ENCODE measurements at regions not wholly inside any gene's neighbourhood (a gene's known extent, or its start where the extent isn't known, plus 50 kb on each side); places are given as distances from the start of the nearest gene placed in this dataset.
A peak's percentile ranks its signal among the peaks of the same experiment; 100 is the strongest.

DNA sequence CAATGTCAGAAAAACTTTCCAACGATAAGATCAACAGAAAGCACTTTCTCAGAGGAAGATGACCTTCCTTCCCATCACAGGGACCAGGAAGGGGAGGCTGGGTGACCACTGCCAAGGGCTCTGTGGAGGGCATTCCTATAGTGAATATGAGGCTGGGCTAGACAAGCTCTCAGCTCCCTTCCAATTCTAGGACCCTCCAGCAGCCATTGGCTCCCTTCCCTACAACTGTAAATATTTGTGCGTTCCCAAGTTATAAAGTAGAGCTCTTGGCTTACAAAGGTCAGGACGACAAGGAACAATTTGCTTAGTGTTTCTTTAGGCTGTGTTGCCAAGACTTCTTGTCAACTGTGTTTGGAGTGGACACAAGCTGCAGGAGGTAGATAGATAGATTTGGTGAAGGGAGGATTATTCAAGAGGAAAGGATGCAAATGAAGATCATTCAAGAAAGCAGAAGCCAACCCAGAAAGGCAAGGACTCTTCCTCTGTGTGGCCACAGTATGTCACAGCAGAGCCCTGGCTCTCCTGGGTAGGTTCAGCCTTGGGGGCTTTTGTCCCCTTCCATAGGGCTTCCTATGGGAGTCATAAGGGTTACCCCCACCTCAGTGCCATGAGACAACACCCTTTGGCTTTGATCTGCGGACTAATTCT is 223.6 kb upstream of the TLE3 start:
- no peaks in the 10 kb centered on the region for H3K27me3 ChIP-seq (ENCODE audit: insufficient read depth, poor library complexity, severe bottlenecking)
- H3K4me3 ChIP-seq (replicated peaks; ENCODE audit: insufficient read depth, low read length) = no peak overlapping the region

DNA sequence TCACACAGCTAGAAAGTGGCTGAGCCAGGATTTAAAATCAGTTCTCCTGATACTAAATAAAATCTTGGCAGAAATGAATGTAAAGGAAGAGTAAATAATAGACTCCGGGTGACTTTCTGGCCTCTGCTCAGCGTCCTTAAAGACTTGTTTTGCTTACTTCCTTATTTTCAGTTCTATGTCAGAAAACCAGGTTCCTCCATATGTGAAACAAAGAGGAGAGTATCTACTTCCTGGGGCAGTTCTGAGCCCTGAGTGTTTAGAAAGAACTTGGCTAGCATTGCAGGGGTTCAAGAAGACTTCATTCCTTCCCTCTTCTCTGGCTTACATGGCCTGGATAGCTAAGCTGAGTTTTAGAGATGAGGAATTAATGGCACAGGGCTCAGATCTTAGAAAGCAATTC is 222.8 kb upstream of the TLE3 start:
- Histone ChIP-seq H3K4me3 (replicated peaks; ENCODE audit: insufficient read depth, low read length) (no peak overlapping the region), H3K27me3 (ENCODE audit: insufficient read depth, poor library complexity, severe bottlenecking) (no peaks in the 10 kb centered on the region), H3K27ac (replicated peaks) (peak overlapping the region; percentile 42)
- TF ChIP-seq SPI1 (IDR thresholded peaks at IDR 0.05; ENCODE audit: borderline replicate concordance, low read depth) = peak; percentile 5; the same call in 1 of the 2 replicates
- TF ChIP-seq, protein P1, sequence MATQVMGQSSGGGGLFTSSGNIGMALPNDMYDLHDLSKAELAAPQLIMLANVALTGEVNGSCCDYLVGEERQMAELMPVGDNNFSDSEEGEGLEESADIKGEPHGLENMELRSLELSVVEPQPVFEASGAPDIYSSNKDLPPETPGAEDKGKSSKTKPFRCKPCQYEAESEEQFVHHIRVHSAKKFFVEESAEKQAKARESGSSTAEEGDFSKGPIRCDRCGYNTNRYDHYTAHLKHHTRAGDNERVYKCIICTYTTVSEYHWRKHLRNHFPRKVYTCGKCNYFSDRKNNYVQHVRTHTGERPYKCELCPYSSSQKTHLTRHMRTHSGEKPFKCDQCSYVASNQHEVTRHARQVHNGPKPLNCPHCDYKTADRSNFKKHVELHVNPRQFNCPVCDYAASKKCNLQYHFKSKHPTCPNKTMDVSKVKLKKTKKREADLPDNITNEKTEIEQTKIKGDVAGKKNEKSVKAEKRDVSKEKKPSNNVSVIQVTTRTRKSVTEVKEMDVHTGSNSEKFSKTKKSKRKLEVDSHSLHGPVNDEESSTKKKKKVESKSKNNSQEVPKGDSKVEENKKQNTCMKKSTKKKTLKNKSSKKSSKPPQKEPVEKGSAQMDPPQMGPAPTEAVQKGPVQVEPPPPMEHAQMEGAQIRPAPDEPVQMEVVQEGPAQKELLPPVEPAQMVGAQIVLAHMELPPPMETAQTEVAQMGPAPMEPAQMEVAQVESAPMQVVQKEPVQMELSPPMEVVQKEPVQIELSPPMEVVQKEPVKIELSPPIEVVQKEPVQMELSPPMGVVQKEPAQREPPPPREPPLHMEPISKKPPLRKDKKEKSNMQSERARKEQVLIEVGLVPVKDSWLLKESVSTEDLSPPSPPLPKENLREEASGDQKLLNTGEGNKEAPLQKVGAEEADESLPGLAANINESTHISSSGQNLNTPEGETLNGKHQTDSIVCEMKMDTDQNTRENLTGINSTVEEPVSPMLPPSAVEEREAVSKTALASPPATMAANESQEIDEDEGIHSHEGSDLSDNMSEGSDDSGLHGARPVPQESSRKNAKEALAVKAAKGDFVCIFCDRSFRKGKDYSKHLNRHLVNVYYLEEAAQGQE (IDR thresholded peaks at IDR 0.05; ENCODE audit: insufficient replicate concordance, low read depth) = no peak
- DNase-seq (ENCODE audit: low read depth in 1 of 2, low spot score in 1 of 2) = peak in 1 of 2 experiments; percentile 35

More for the DNA sequence above, 223.6 kb upstream of the TLE3 start:
- TF ChIP-seq, protein P1 (IDR thresholded peaks at IDR 0.05; ENCODE audit: insufficient replicate concordance, low read depth) = no peak
- TF ChIP-seq GABPA (IDR thresholded peaks at IDR 0.05; ENCODE audit: low read depth) = no peak
- no peak for TF ChIP-seq POLR2AphosphoS5 (IDR thresholded peaks at IDR 0.05; ENCODE audit: low read depth)
- no peak for TF ChIP-seq SPI1 (IDR thresholded peaks at IDR 0.05; ENCODE audit: borderline replicate concordance, low read depth)
- TF ChIP-seq, protein P2, sequence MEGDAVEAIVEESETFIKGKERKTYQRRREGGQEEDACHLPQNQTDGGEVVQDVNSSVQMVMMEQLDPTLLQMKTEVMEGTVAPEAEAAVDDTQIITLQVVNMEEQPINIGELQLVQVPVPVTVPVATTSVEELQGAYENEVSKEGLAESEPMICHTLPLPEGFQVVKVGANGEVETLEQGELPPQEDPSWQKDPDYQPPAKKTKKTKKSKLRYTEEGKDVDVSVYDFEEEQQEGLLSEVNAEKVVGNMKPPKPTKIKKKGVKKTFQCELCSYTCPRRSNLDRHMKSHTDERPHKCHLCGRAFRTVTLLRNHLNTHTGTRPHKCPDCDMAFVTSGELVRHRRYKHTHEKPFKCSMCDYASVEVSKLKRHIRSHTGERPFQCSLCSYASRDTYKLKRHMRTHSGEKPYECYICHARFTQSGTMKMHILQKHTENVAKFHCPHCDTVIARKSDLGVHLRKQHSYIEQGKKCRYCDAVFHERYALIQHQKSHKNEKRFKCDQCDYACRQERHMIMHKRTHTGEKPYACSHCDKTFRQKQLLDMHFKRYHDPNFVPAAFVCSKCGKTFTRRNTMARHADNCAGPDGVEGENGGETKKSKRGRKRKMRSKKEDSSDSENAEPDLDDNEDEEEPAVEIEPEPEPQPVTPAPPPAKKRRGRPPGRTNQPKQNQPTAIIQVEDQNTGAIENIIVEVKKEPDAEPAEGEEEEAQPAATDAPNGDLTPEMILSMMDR (IDR thresholded peaks at IDR 0.05; ENCODE audit: insufficient read depth, low read length) = no peak
- H3K27ac ChIP-seq (replicated peaks) = no peak overlapping the region
- no peak for DNase-seq (ENCODE audit: low read depth in 1 of 2, low spot score in 1 of 2)

DNA sequence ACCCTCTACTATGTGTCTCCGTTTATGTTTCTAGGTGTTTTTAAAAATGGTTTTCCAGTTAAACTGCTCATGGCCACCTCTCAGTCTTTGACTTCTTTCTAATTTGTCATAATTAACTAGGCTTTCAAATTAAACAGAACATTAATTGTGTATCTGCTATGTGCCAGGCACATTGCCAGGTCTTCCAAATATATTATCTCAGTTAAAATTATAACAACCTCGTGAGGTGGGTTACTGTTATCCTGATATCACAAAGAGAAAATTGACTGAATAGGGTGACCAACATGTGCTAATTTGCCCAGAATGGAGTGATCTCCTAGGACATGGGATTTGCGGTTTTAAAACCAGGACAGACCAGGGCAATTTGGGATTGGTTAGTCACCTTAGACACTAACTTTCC is 222.4 kb upstream of the TLE3 start:
- DNase-seq (ENCODE audit: low read depth in 1 of 2, low spot score in 1 of 2) = no peak
- TF ChIP-seq, protein P2 (IDR thresholded peaks at IDR 0.05; ENCODE audit: insufficient read depth, low read length) = no peak
- TF ChIP-seq, protein P1 (IDR thresholded peaks at IDR 0.05; ENCODE audit: insufficient replicate concordance, low read depth) = no peak
- no peaks in the 10 kb centered on the region for H3K27me3 ChIP-seq (ENCODE audit: insufficient read depth, poor library complexity, severe bottlenecking)
- peak overlapping the region; percentile 42 for H3K27ac ChIP-seq (replicated peaks)
- H3K4me3 ChIP-seq (replicated peaks; ENCODE audit: insufficient read depth, low read length) = no peak overlapping the region
